Activated naive CD4-positive, alpha-beta T cell treated with anti-CD3 and anti-CD28 coated beads, Interleukin-2, amount 50 U/mL, for 16 hours (primary cell): ENCODE measurements at regions not wholly inside any gene's neighbourhood (a gene's known extent, or its start where the extent isn't known, plus 50 kb on each side); places are given as distances from the start of the nearest gene placed in this dataset.

ENCODE experiments used
- DNase-seq: peaks from one replicate; pipeline ENCODE4 v3.0.0-alpha.2; 2020

DNA sequence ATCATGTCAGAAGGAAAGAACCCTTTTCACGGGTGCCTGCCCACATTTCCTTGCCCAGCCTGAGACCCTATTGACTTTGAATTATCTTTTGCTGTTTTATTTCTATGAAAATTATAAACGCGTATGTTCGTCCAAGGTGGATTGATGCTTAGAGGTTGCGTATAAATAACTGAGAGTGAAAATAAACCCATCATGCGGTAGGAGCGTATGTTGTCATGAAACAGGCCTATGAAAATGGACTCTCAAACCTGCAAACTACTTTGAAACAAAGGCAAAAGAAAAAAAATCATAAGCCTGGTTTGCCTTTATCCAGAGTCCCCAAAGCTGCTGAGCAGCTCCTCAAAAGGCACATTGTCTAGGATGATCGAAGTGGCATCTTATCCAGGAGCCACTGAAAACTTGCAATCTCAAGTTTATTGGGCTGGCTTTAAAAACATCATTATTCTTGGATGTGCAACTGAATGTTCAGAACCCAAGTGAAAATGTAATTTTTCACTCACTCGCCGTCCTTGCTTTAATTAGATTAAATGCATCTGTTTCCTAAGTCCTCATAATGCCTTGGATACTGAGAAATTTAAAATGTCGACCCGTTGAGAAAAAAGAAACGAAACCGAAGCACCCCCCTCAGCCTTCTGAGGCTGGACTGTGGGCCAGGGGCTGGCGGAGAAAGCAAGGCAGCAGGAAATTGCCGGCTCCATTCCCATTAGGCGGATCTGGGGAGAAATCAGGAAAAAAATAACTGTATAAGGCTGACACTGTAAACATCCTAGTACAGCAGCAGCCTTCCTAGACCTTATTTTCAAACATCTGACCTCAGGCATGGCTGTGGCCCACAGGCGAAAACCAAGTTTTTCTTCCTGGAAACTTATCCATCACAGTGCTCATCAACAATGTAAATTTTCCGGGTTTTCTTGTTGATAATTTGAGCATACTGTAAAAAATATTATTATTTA lies 82.9 kb upstream of the PPARA start:
- DNase-seq: no peak

DNA sequence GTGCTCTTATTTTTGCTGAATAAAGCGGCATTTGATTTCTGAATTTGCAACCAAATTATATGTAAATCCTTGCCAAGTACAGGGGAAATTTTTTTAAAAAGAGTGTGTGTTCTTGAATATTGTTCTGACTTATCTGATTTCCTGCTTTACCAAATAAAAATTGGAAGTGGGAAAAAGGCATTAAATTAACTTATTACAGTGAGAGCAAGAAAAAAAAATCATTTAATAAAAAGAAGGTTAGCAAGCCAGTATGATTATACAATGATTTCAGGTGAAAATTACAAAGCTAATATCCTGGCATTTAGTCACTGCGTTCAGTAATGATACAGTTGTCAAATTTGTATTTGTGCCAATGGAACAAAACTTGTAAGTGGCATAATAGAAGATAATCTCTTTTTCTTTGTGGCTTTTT lies 82.1 kb upstream of the PPARA start:
- no peak for DNase-seq

DNA sequence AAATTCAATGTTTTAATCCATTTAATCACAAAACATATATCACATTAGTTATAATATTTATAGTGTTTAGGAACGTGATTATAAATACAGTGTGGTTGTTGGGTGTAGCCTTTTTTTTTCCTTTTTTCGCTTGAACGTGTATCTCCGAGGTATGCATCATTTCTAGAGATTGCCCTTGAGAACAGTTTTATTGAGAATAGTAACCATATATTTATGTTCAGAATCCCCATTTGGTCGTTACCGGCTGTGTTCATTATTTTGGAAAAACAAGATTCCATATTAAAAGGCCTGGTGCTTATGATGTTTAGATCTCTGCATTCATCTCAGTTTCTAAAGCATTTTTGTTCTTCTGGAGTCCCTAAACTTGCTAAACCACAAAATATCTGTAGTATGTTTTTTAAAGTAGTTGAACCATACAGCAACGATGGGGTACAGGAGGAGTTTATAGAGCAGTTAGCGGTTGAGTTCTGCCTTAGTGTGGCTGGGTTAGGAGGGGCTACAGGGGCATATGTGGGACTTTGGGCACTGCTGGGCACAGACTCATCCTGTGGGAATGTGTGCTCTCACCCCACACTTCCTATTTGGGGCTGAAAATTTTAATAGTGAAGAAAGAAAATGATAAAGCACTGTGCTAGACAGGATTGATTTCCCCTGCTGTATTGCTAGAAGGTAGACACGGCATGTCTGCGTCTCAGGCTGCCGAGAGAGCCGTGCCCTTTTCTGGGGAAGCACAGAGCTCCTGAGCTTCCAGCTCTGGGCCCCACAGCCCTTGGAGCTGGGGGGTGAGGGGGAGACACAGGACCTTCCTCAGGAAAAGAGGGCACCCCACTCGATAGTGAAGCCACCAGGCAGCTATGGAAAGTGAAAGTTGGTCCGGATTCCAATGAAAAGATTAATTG lies 81.5 kb upstream of the PPARA start:
- DNase-seq: no peak

DNA sequence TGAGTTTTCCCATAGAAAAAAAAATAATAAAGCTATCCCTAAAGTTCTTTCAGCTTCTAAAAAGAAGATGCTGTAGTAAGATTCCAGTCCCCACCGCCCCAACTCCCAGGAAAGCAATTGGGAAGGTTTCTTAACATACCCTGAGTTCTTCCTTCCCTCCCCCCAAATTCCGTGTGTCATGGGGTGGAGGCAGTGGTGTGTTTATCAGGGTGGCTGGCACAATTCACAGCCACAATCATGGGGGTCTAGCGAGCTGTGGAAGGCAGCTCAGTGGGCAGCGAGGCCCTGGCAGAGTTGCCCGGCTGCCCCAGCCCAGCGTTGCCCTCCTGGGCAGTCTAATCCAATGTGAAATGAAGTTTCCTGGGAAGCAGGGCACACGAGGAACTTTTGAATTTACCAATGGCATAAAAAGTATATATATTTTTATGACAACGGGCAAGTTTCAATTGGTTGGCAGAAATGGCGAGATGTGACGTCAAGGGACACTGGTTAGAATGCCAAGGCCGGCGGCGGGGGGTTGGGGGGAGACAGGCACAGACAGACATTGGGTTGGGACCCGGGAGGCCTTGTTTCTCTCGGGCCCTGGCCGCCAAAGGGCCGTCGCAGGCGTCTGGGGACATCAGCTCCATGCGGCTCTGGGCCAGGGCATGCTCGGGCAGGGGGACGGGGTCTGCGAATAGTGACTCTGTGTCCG lies 80.7 kb upstream of the PPARA start:
- DNase-seq: peak; percentile 54

DNA sequence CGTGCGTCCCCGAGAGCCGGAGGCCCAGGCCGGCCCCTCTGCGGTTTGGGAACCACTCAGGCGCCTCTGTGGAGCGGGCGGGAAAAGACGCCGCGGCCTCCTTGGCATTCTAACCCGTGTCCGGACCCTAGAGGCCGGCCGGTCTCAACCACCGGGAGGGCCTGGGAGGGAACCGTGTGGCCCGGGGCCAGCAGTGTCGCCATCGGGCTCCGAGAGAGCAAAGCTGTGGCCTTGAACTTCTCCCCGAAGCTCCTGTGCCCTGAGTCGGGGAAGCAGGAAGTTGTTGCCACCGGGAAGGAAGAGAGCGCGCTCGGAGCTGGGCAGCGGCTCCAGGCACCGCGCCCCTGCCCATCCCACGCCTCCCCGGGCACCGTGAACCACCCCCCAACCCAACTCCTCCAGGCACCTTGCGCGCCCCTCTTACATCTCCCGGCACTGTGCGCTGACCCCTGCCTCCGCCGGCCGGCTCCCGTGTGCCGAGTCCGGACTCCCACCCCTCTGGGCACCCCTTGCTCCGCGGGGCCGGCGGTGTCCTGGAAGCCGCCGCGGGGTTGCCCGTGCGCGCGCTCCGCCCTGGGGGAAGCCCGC lies 80.0 kb upstream of the PPARA start:
- DNase-seq: peak; percentile 52

DNA sequence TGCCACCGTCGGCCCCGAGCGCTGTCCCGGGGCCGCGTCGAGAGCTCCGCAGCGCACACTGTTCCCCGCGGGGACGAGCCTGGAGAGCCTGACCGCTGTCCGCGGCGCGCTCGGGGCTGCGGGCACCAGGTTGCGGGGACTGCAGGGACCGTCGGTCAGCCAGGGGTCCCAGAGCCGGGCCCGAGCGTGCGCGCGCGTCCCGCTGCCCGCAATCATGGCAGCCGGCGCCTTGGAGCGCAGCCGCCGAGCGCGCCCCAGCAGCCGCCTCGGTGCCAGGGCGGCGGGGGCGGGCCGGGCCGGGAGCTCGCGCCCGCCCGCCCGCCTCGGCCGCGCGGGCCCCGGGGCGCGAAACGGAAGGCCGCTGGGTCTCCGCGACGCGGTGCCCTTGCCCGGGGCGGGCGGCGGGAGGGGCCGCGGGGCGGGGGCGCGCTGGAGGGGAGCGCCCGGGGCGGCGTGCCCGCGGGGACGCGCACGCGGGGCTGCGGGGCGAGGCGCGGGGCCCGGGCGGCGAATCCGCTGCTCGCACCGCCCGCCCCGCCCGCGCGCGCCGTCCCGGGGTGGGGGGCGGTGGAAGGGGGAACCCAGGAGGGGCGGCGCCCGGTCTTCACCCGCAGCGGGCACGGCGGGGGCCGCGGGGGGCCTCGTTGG lies 79.4 kb upstream of the PPARA start:
- peak; percentile 72 for DNase-seq

DNA sequence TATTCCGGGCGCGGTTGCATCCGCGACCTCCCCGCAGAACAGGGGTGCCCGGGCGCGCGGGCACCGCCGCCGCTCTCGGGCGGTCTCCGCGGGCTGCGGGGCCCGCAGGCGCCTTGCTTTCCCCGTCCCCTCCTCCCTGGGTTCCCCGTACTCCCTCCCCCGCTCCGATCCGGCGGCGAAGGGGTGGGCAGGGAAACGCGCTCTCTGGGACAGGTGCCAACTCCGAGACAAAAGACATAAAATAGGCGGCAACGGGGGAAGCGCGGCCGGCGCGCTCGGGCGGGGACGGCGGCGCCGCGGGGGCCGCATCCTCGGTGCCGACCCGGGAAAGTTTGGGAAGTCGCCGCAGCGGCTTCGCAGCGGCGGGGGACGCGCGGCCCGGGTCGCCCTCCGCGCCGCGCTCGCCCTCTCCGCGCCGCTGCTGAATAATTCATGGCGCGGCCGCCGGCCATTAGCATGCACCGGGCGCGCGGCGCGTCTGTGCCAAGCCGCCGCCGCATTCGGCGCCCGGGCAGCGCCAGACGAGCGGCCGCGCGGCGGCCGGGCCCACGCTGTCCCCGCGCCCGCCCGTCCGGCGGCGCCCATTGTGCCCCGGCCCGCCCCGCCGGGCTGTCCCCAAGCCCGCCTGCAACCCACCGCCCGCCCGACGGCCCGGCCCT lies 78.7 kb upstream of the PPARA start:
- DNase-seq: peak; percentile 80

DNA sequence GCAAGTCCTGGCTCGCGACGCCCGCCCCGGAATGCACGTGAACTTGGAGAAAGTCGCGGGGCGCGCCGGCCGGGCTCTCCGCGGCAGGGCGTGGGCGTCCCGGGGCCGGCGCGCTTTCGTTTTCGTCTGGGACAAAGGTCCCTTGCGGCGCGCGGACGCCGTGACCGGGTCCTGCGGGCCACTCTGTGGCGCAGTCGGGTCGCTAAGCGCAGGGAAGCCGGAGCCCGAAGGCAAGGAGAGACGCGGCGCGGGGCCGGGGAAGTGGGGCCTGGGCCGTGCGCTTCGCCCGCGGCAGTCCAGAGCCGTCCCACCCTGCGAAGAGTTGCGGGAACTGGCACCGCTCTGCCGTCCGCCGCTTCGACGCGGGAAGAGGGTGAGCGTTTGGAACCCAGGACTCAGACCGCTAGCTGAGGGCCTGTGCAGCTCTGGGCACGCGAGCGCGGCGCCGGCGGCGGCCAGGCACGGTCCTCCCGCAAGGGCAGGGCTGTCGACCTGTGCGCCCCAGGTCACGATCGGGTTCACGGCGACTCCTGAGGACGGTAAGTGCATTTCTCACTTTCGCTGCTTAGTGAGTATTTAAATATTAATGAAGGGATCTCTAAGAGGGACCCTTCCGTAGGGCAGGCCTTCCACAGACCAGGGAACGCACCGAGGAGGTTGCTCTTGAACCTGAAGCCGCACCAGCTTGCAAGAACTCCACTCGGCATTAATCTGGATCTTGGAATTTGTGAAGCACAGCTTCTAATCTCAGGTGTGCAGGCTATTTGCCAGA lies 78.0 kb upstream of the PPARA start:
- peak; percentile 53 for DNase-seq

DNA sequence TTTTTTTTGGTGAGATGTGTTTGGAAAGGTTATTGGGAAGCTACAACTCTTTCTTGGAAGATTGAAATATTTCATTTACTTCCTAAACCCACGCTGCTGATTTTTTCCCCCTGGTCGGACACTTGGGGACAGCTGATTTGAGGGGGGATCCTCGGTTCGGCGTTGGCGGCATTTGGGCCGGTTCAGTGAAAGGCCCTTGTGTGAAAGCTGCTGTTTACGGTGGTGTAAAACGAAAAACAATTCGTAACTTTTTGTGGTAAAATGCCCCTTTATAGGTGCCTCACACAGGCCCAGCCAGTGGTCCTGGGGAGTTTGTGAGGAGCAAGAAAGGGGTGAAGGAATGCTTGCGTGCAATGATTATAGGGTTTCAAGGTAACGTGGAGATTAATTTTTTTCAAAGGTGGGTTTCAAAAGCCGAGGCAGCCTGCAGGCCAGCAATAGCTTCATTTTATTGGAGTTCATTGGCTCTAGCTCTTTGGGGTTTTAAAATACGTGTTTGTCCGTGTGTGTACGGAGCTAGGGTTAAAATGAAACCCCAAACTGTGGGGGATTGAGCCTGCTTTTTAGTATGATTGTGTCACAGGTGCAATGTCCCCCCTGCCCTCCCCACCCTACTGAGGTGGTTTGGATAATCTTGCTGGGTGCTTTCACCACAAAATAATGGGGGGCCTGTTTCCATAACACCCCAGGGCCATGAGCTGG lies 77.2 kb upstream of the PPARA start:
- no peak for DNase-seq

DNA sequence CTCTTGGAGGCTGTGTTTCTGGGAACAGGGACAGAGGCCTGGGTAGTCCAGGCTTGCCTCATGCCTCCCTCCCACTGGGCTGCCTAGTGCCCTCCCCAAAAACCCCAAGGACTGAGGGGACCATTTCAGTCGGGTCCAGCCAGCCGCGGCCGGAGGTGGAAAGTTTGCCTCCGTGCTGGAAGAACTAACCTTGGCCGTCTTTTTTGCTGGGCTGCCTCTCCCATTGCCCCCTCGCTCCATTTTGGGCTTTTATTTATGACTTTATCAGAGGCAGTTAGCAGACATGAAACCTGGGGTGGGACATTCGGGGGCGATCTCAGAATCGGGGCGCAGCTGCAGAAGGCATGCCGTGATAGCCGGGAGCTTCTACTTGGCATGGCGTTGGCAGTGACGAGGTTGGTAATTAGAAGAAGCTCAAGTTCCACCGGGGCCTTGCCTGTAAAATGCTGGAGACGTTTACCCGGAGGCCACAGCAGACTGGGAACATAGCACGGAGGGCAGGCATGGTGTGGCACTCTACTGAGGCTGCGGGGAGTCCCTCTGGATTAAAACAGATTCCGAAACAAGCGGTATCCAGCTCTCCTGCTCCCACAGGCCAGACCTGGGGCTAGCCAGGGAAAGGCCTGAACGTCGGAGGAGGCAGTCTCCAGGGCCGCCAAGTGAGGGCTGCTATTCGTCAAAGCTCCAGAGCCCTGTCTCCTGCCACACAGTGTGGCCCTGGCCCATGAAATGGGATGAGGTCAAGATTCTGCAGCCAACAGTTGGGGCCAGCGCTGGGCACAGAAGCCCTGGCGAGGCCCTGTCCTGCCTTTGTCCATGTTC lies 76.4 kb upstream of the PPARA start:
- no peak for DNase-seq

DNA sequence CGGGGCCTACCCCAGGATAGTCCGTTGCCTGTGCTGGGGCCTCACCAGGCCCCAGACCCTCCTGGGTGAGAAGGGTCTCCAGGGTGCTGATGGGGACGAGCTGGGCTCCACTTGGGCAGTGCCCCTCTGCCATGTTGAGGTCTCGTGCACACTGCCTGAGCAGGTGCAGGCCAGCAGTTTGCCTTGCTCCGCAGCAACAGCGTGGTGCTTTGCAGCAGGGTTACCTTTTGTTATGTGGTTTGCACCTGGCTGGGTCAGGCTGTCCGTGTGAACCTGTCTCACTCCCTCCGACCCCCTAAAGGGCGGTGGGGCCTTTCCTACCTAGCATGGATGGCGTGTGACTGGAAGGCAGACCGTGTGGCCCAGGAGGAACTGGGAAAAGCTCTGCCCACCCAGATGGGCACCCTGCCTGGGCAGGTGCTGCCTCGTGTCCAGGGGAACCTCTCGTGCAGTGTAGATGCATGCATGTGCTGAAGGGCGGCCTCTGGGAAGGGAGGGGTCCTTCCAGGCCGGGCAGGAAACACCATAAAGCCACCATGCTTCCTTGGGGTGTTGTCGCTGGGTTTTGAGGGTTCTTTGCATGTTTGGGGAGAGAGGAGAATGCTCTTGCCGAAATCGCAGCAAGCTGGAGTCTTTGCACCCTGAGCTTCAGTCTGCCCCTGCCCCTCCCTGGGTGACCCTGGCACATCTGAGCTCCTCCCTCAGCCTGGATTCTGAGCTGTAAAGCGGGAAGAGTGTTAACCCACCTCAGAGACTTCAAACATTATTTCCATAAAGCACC lies 75.4 kb upstream of the PPARA start:
- no peak for DNase-seq

DNA sequence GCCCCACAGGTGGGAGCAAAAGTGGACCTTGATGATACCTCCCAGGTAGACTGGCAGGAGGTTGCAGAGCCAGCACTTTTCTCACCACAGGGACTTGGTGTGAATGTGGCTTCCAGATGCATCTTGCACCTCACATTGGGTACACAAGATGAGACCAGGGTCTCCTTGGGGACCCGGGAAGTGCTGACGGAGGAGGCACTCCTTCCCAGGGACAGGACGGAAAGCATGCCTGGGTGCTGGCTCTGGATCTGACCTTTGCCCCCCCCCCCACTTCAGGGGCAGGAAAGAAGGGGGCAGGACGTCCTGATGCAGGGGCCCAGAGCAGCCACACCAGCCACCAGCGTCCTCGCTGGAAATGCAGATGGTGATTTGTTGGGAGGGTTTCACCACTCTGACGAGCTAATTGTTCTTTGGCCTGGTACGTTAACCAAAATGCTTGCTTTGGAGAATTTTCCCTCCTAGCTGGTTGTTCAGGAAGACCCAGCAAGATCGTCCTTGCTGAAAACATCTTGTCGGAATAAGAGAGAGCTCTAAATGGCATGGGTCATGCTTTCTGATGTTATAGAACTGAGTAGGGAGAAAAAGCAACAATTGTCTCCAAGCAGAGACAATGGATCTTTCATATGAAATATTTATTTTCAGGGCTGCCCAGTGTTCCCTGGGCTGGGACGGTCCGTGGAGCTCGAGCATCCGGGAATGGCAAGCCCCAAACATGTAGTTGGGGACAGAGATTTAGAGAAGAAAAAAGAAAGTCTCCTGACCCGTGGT lies 74.4 kb upstream of the PPARA start:
- DNase-seq: no peak

DNA sequence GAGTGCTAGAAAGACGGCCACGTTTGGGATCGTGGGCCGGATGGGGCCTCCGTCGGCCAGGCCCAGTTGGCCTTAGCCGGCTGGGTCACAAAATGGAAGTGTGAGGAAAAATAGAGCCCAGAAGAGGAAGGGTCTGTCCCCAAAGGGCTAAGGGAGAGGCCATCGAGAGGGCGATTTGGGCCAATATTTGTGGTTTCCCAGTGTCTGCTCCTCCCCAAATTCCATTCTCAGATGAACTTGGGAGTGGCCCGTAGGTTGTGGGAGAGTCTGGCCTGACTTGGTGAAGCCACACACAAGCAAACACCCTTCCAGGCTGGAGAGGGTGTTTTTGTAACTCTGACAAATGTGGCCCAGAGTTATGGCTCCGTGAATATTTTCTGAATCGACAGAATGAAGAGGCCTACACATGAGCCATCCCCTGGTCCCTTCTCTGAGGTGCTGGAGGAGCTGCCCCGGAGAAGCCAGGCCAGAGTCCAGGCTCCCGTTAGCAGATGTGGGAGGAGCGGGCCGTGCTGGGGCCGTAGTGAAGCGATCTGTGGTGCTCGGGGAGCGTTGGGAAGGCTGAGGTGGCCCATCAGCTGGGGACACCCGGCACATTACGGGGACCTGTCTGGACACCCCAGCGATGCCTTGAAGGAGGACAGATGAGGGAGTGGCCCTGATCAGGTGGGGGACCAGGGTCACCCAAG lies 73.5 kb upstream of the PPARA start:
- DNase-seq: no peak

DNA sequence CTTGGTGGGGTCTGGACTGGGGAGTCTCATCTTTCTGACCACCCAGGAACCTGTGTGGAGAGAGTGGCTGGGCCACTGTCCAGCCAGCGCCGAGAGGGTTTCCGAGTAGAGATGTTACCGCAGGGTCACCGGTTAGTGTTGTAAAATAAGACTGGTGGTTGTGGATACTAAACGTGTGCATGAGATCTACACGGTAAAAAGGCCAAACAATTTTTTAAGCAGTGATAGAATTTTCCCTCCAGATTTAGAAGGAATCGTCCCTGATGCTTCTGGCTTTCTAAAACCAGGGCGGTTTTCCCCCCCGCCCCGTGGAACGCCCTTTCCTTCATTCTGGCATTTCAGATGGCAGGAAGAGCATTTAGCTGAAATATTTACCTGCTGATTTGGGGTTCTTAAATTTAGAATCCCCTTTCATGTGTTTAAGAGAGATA lies 72.6 kb upstream of the PPARA start:
- no peak for DNase-seq

DNA sequence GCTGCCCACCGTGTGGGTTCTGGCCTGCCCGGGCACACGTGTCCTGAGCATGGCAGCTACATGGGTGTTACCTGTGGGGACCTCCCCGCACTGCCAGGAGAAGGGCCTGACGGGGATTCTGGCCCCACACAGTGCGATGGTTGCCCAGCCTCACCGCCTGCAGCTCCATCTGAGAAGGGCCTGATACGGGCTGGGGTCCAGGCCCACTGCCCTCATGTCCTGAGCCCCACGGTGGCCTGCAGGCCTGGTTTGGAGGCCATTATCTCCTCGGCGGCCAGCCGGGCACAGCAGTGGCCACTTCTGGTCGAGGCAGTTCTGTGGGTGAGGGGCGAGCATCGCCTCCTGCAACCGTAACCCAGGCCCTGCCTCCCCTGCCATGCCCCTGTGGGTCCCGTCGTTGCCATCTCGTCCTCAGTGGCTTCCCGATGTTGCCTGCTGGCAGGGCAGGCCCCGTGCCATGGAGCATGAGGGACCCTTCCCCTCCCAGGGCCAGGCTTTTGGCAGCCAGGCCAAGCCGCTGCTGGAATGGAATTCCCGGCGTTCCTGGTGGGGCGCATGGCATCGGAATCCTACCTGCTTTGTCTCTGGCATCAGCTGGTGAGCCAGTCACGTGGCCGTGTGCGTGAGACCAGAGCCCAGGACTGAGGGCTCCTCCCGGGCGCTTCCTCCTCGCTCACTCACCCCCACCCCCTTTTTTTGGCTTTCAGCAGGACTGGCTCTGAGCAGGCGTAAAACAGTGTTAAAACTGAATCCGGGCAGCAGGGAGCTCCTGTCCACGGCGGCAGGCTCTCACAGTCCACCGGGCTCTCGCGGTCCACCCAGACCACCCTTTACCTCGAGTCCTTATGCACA lies 71.9 kb upstream of the PPARA start:
- DNase-seq: no peak
